UCSD-AML1 (cell line): ENCODE measurements at regions not wholly inside any gene's neighbourhood (a gene's known extent, or its start where the extent isn't known, plus 50 kb on each side); places are given as distances from the start of the nearest gene placed in this dataset.

Experiments
- DNase-seq: peaks from one replicate; lab custom pipeline; 2025; ENCODE audit not compliant: unreplicated experiment; lab: John Stamatoyannopoulos, UW

DNA sequence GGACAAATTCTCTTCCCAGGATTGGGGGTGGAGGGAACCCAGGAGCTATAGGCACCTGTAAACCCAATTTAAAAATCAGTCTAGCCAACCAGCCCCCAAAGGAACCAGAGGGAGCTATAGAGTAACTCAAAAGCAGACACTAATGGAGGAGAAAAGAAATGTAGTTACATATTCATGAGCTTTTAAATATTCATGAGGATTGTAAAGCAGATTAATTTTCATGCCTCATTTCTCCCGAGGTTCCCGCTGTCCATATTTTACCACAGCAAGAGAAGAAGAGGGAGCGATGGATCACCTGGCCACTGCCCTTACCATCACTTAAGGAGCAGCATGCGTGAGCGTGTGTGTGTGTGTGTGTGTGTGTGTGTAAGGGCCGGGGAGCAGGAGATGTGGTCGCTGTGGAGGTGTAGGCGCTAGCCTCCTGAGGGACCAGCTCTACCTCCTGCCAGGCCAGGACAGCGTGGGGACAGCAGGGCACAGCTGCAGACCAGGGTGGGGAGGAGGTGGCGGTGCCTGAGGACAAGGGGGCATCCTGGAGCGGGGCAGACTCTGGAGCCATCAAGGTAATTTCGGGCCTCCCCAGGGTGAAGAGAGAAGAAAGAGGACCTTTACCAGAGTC, 100.7 kb upstream of the THY1 start:
- no peak for DNase-seq

- no peak for DNase-seq
Measured at GRCh38 chr11:119522609-119523008, 99.6 kb upstream of the THY1 start.

DNA sequence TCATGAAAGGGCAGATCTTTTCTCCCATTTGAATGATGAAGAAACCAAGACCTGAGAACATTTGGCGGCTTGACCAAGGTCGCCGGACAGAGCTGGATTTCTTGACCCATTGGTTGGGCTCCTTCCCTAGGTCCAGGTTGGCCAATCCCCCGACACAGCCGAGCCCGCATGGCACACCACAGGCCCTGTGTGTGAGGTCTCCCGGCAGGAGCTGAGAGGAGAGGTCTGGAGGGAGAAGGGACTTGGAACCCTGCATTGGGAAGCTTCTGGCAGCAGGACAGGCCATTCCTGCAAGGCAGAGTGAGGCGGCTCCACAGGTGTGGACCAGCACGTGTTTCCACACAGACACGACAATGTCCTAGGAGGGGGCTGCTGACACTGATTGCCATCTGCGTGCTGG, 98.6 kb upstream of the THY1 start:
- DNase-seq: no peak

DNA sequence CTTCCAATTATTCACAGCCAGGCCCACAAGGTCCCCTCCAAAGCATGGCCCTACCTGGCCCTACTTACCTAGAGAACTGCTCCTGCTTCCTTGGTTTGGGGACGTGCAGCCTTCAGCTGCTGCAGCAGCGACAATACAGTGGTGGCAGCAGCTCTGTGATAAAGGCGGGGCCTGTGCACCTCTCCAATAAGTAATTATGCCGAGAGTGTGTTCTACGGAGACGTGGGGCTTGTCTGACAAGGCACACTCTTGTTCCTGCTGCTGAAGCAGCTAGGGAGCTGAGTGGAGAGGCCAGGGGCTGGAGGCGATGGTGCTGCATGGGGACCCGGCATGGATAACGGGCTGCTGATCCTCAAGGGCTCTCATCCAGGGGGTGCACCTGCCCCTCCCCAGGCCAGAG, 98.0 kb upstream of the THY1 start:
- no peak for DNase-seq

DNA sequence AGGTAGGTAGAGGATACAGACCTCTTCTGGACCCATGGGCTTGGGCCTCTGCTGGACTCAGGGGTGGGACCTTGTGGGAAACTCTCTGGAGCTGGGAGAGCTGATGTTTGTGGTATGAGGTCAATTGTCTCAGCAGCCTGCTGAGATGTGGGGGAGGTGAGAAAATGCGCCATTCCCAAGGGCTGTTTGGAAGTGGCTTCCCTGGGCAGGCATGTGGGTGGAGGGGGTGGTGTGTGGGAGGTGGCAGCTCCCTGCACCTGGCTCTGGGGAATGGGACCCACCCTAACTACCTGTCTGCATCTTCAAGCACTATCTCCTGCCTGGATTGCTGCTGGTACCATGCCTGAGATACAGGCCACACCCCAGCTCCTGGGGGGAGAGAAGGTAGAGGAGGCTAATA, 97.4 kb upstream of the THY1 start:
- no peak for DNase-seq

DNA sequence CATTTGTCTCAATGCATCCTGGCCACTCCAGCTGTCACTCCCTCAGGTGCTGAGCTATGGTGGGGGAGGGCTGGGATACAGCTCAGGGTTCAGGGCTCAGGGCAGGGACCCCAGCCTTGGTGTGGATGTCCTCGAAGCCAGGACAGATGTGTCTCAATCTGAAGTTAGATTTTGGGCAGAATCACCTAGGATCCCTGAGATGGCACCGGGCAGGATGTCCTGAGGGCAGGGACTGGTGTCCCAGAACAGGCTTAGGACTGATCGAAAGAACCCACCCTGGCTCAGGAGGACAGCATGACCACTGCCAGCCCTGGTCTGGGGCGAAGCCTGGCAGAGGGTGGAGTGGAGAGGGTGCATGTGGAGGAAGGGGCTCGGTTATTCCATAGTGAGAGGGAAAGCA, 96.8 kb upstream of the THY1 start:
- no peak for DNase-seq

DNA sequence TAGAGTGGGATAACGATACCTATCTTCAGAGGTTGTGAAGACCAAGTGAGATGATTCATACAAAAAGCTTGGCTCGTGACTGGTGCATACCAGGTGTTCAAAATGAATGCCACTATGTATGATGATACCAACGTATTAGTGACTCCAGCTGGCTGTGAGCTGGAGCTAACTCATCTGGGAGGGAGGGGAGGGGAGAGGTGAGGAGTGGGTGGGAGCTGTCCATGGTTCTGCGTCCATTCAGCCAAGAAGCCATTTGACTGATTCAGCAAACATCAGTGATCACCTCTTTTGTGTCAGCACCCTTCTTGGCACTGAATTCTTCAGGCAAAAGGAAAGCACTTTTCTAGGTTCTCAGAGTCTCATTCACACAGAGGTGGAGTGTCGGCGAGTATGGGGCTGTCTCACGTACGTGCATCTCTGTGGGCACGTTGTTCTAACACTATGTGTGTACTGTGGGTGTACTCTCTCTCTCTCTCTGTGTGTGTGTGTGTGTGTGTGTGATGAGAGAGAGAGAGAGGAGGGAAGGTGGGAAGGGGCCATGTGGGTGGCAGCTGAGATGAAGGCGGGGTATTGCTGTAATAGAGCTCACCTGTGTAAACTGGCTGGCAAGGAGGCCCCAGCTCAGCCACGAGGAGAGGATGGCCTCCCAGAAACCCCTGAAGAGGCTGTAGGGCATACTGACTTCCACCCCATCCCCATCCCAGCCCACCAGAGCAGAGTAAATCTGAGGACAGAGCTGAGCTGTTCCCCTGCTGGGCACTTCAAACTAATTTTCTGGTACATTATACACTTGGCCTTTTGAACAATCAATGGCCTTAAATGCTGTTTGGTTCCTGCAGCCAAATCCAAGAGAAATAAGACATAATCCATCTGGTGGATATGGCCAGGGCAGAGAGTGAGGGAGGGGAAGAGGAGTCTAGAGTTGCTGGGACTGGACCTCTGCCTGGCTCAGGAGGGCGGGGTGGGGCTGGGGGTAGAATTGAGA, 96.1 kb upstream of the THY1 start:
- peak; percentile 30 for DNase-seq

DNA sequence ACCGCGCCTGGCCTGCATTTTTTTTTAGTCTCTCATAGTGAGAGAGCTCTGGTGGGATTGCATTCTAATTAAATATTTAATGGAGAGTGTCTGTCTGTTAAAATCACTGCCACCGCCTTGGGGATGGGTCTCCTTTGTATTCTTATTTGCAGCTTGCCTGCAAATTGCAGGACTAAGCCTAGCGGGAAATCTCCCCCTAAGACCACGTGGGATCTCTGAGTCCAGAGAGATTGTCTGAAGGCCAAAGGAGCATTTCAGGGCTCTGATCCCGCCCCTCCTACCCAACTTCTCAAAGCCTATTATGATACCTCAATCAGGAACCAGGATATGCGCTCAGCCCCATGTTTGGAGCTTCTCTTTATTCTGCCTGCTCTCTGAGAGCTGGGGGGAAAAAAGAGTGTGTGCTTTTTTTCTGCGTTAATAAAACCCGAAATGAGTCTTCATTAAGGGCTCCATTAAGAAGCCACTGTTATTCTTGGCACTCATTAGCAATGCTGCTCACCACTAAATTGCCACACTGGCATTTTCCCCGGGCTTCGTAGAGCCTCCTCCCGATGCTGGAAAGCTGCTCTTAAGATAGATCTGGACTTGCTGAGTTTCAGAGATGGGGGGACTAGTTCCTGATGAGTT, 92.9 kb upstream of the THY1 start:
- no peak for DNase-seq

DNA sequence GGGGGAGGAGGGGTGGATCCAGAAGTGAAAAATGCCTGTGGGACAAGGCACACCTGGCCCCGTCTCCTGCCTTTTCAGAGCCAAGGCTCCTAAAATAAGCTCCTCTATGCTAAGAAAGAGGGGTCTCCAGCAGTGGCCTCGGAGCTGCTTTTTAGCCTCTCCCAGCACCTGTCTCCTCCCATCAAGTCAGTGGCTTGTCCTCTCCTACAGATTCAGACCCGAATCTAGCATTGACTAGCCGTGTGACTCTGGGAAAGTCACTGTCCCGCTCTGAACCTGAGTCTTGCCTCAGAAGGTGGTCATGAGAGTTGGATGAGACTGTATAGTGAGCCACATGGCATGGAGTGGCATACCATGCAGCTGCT, 90.8 kb upstream of the THY1 start:
- no peak for DNase-seq

DNA sequence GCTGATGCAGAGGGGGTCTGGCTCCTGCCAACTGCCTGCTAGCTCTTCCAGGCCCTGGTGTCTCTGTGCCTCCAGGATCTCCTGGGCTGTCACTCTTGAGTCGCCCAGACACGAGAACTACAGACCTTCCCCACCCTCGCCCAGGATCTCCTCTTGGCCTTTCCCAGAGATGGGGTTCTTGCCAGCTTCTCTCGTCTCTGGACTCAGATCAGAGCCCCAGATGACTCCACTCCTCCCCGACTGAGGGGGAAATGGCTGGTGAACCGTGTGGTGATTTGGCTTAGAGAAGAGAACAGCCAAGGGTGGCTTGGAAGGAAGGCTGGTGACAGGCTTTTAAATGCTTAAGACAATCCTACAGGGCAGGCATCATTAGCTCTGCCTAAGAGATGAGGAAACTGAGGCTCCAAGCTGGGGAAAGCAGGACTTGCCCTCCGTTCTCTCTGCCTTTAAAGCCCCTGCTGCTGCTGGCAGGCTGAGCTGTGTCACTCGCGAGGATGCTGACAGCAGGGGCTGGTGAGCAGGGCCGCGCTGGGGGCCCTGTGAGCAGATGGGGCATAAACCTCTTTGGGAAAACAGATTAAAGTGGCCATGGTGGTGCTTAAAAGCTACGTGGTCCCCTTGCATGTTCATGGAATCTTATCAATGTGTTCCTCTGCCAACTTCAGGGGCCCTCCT, 90.3 kb upstream of the THY1 start:
- no peak for DNase-seq

- DNase-seq: no peak
Measured at GRCh38 chr11:119512369-119512768, 89.4 kb upstream of the THY1 start.

- no peak for DNase-seq
Measured at GRCh38 chr11:119511614-119512306, 88.8 kb upstream of the THY1 start.

DNA sequence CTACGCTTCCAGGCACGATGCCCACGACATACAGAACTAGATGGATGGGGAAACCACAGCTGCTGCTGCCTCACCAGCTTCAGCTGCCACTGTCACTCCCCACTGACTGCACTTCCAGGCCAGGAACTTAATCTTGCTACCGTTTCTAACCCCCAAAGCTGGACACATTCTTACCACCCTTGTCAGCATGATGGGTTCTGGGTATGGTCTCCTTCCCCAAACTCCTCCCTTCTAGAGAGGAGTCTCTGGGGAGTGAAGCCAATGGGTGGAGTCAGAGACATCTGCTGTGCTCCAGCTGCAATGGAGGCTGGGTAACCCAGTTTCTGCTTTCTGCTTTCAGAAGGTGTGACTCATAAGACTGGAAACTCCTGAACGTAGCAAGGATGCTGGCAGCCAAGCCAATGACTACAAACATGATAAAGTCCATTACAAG, 87.0 kb upstream of the THY1 start:
- DNase-seq: no peak

- DNase-seq: no peak
Measured at GRCh38 chr11:119509282-119509841, 86.4 kb upstream of the THY1 start.

DNA sequence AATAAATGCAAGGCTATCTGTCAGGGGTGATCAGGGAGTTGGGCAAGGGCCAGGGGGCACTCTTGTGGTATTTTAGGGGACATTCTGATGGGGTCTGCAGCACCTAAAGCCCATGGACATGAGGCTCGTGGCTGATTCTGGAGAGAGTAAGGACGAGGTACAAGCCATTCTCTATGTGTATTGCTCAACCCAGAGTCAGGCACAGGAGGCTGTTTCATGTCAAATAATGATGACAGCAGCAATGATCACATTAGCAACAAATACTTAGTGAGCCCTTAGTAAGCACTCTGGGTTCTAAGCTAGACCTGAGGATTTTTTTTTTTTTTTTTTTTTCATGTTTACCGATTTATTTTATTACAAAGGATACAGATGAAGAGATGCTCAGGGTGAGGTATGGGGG, 83.5 kb upstream of the THY1 start:
- no peak for DNase-seq

- no peak for DNase-seq
Measured at GRCh38 chr11:119505861-119506260, 82.9 kb upstream of the THY1 start.

GRCh38 chr11:119505071-119505470, 82.1 kb upstream of the THY1 start:
- no peak for DNase-seq

- DNase-seq: no peak
Measured at GRCh38 chr11:119504371-119504770, 81.4 kb upstream of the THY1 start.

DNA sequence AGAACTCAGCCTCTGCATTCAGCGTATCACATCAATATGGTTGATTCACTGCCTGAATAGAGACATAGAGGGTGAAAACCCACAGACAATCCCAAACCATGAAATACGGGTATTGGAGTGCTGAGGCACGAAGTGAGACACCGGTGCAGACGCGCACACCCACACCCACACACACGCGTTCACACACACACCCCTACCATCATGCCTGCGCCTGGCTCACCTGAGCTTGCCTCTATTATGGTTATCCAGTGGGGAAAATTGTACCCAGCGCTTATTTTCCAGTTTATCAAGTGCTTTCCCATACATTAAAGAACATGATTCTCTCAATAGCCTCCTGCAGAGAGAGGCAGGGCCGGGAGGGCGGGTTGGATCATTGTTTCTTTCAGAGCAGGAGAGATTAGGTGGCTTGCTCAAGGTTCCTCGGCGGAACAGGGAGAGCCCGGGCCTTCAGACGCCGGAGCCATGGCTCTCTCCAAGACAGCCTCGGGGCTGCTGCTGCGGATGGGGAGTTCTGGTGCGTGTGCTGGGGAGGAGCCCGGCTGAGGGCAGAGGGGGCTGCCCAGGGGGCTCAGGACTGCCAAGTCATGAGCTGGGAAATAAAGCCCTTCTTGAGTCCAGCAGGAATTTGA, 78.9 kb upstream of the THY1 start:
- no peak for DNase-seq

- no peak for DNase-seq
Measured at GRCh38 chr11:119497717-119498116, 74.7 kb upstream of the THY1 start.
